ENCODE measurements at regions not wholly inside any gene's neighbourhood (a gene's known extent, or its start where the extent isn't known, plus 50 kb on each side); places are given as distances from the start of the nearest gene placed in this dataset.

GRCh38 chr5:145708169-145708568 lies 127.0 kb downstream of the PRELID2 start:
- no peak for DNase-seq (ENCODE audit: low read depth)

GRCh38 chr5:145704724-145705123 lies 130.4 kb downstream of the PRELID2 start:
- no peak for DNase-seq (ENCODE audit: low read depth)

GRCh38 chr5:145703856-145704255 lies 131.3 kb downstream of the PRELID2 start:
- no peak for DNase-seq (ENCODE audit: low read depth)

- DNase-seq (ENCODE audit: low read depth): no peak
Observed at GRCh38 chr5:145701404-145701803, 133.7 kb downstream of the PRELID2 start.

- DNase-seq (ENCODE audit: low read depth): no peak
Observed at GRCh38 chr5:145699846-145700245, 135.3 kb downstream of the PRELID2 start.

GRCh38 chr5:145697251-145697990 lies 137.7 kb downstream of the PRELID2 start:
- DNase-seq (ENCODE audit: low read depth): no peak

- no peak for DNase-seq (ENCODE audit: low read depth)
Observed at GRCh38 chr5:145689235-145689634, 145.9 kb downstream of the PRELID2 start.

- DNase-seq (ENCODE audit: low read depth): no peak
Observed at GRCh38 chr5:145687943-145688342, 147.2 kb downstream of the PRELID2 start.

GRCh38 chr5:145685417-145685816 lies 149.7 kb downstream of the PRELID2 start:
- DNase-seq (ENCODE audit: low read depth): no peak

GRCh38 chr5:145683431-145683830 lies 151.7 kb downstream of the PRELID2 start:
- DNase-seq (ENCODE audit: low read depth): no peak

GRCh38 chr5:145682197-145682899 lies 152.8 kb downstream of the PRELID2 start:
- no peak for DNase-seq (ENCODE audit: low read depth)

GRCh38 chr5:145681686-145682085 lies 153.5 kb downstream of the PRELID2 start:
- no peak for DNase-seq (ENCODE audit: low read depth)

GRCh38 chr5:145681216-145681615 lies 153.9 kb downstream of the PRELID2 start:
- no peak for DNase-seq (ENCODE audit: low read depth)

- no peak for DNase-seq (ENCODE audit: low read depth)
Observed at GRCh38 chr5:145680767-145681166, 154.4 kb downstream of the PRELID2 start.

GRCh38 chr5:145680169-145680568 lies 155.0 kb downstream of the PRELID2 start:
- no peak for DNase-seq (ENCODE audit: low read depth)

- DNase-seq (ENCODE audit: low read depth): no peak
Observed at GRCh38 chr5:145678255-145678654, 156.9 kb downstream of the PRELID2 start.

- no peak for DNase-seq (ENCODE audit: low read depth)
Observed at GRCh38 chr5:145673786-145674185, 161.4 kb downstream of the PRELID2 start.

- no peak for DNase-seq (ENCODE audit: low read depth)
Observed at GRCh38 chr5:145668714-145669113, 166.4 kb downstream of the PRELID2 start.

GRCh38 chr5:145667742-145668141 lies 167.4 kb downstream of the PRELID2 start:
- DNase-seq (ENCODE audit: low read depth): no peak

- DNase-seq (ENCODE audit: low read depth): no peak
Observed at GRCh38 chr5:145666591-145666990, 168.6 kb downstream of the PRELID2 start.

GRCh38 chr5:145661737-145662485 lies 173.2 kb downstream of the PRELID2 start:
- DNase-seq (ENCODE audit: low read depth): no peak

- no peak for DNase-seq (ENCODE audit: low read depth)
Observed at GRCh38 chr5:145660897-145661640, 174.1 kb downstream of the PRELID2 start.
